ENCODE measurements at regions not wholly inside any gene's neighbourhood (a gene's known extent, or its start where the extent isn't known, plus 50 kb on each side); places are given as distances from the start of the nearest gene placed in this dataset.
"Not testable (repeated sequence)": the region's sequence is repeated elsewhere in the genome, so short reads cannot be mapped to it uniquely, and the experiment has no call there.

- DNase-seq (ENCODE audit: low spot score) (no peak), ATAC-seq (ENCODE audit: low FRiP score) (no peak)
- no peak for TF ChIP-seq CTCF (IDR thresholded peaks at IDR 0.05)
Observed at GRCh38 chr18:67140495-67140894, 376.0 kb downstream of the DSEL start.

- no peak for ATAC-seq (ENCODE audit: low FRiP score)
Observed at GRCh38 chr18:67139899-67140298, 376.6 kb downstream of the DSEL start.

GRCh38 chr18:67135981-67136380 lies 380.5 kb downstream of the DSEL start:
- DNase-seq (ENCODE audit: low spot score): no peak
- ATAC-seq (ENCODE audit: low FRiP score): no peak
- no peak for TF ChIP-seq CTCF (IDR thresholded peaks at IDR 0.05)

More at GRCh38 chr18:67139899-67140298, 376.6 kb downstream of the DSEL start:
- no peak for TF ChIP-seq CTCF (IDR thresholded peaks at IDR 0.05)
- no peak for DNase-seq (ENCODE audit: low spot score)

GRCh38 chr18:67134911-67135310 lies 381.6 kb downstream of the DSEL start:
- DNase-seq (ENCODE audit: low spot score): no peak
- TF ChIP-seq CTCF (IDR thresholded peaks at IDR 0.05): no peak
- no peak for ATAC-seq (ENCODE audit: low FRiP score)

GRCh38 chr18:67133669-67134068 lies 382.9 kb downstream of the DSEL start:
- TF ChIP-seq CTCF (IDR thresholded peaks at IDR 0.05): no peak
- DNase-seq (ENCODE audit: low spot score) (no peak), ATAC-seq (ENCODE audit: low FRiP score) (no peak)

- ATAC-seq (ENCODE audit: low FRiP score) (no peak), DNase-seq (ENCODE audit: low spot score) (no peak)
- no peak for TF ChIP-seq CTCF (IDR thresholded peaks at IDR 0.05)
Observed at GRCh38 chr18:67132919-67133318, 383.6 kb downstream of the DSEL start.

GRCh38 chr18:67131498-67131897 lies 385.0 kb downstream of the DSEL start:
- no peak for TF ChIP-seq CTCF (IDR thresholded peaks at IDR 0.05)
- DNase-seq (ENCODE audit: low spot score) (no peak), ATAC-seq (ENCODE audit: low FRiP score) (no peak)

- not testable (repeated sequence) for DNase-seq (ENCODE audit: low spot score); ATAC-seq (ENCODE audit: low FRiP score)
Observed at GRCh38 chr18:67126751-67127150, 389.8 kb downstream of the DSEL start.
